Breast epithelium (tissue), 3 donors: ENCODE measurements at regions not wholly inside any gene's neighbourhood (a gene's known extent, or its start where the extent isn't known, plus 50 kb on each side); places are given as distances from the start of the nearest gene placed in this dataset.

Source experiments
- POLR2A ChIP-seq: fragments of 450-650 bp; IDR thresholded peaks from one replicate; pipeline ENCODE4 v1.6.1; 2016; ENCODE audit warnings: antibody characterized with exemption, mild to moderate bottlenecking, moderate library complexity
- TF ChIP-seq, protein P1 (sequence below), 3 donors: fragments of 450-650 bp; IDR thresholded peaks; one replicate each; pipeline ENCODE4 v1.5.1; 2016 to 2017; ENCODE audit warnings: antibody characterized with exemption in 3 of 3, mild to moderate bottlenecking in 3 of 3, moderate library complexity in 3 of 3

DNA sequence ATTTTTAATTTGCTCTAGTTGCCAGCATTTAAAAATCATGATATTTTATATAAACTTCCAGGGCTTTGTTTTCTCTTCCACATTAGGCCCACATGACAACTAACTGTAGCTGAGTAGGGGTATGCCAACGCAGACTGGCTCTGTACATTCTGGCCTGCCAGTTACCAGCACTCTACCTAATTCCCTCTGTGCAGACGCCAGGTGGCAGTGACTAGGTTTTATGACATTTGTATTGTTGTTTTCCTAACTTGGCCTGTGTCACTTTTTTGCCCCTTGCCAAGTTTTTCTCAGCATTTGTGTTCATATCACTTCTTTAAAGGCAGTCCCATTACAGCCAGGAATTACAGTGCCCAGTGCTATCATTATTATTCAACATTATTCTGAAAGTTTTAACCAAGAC, 347.5 kb downstream of the NKX6-1 start:
- no peak for TF ChIP-seq POLR2A
- TF ChIP-seq, protein P1, sequence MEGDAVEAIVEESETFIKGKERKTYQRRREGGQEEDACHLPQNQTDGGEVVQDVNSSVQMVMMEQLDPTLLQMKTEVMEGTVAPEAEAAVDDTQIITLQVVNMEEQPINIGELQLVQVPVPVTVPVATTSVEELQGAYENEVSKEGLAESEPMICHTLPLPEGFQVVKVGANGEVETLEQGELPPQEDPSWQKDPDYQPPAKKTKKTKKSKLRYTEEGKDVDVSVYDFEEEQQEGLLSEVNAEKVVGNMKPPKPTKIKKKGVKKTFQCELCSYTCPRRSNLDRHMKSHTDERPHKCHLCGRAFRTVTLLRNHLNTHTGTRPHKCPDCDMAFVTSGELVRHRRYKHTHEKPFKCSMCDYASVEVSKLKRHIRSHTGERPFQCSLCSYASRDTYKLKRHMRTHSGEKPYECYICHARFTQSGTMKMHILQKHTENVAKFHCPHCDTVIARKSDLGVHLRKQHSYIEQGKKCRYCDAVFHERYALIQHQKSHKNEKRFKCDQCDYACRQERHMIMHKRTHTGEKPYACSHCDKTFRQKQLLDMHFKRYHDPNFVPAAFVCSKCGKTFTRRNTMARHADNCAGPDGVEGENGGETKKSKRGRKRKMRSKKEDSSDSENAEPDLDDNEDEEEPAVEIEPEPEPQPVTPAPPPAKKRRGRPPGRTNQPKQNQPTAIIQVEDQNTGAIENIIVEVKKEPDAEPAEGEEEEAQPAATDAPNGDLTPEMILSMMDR (IDR thresholded peaks at IDR 0.05), result no peak
